Activated CD4-positive, alpha-beta T cell treated with anti-CD3 and anti-CD28 coated beads, Interleukin-2, amount 10 ng/mL, durations not matched to agents 7 days and 5 days (primary cell): ENCODE measurements at regions not wholly inside any gene's neighbourhood (a gene's known extent, or its start where the extent isn't known, plus 50 kb on each side); places are given as distances from the start of the nearest gene placed in this dataset.
"Not testable (repeated sequence)": the region's sequence is repeated elsewhere in the genome, so short reads cannot be mapped to it uniquely, and the experiment has no call there.

Experiments used
- CTCF ChIA-PET: fragments of 350-600 bp; sonication (Branson Sonifier 250); formaldehyde crosslinking; loops from one replicate; lab custom pipeline; 2021; ENCODE audit warnings: antibody characterized with exemption; lab: Charles Lee
- POLR2A ChIA-PET: fragments of 350-600 bp; sonication (Branson Sonifier 250); formaldehyde crosslinking; loops from one replicate; lab custom pipeline; 2021; ENCODE audit warnings: antibody characterized with exemption; lab: Charles Lee
- DNase-seq: peaks from one replicate; pipeline ENCODE4 v3.0.0-alpha.2; 2020
- H3K27ac Mint-ChIP-seq: one replicate; pipeline ENCODE4 v1.8.0; 2021; ENCODE audit warnings: mild to moderate bottlenecking, moderate library complexity, mixed read lengths
- H3K27me3 Mint-ChIP-seq: one replicate; pipeline ENCODE4 v1.8.0; 2021; ENCODE audit warnings: mixed read lengths
- H3K36me3 Mint-ChIP-seq: one replicate; pipeline ENCODE4 v1.8.0; 2021; ENCODE audit warnings: low read depth, mixed read lengths
- H3K4me1 Mint-ChIP-seq: one replicate; pipeline ENCODE4 v1.8.0; 2021; ENCODE audit warnings: mixed read lengths
- H3K4me3 Mint-ChIP-seq: one replicate; pipeline ENCODE4 v1.8.0; 2021; ENCODE audit warnings: mild to moderate bottlenecking, moderate library complexity, mixed read lengths
- H3K9me3 Mint-ChIP-seq: one replicate; pipeline ENCODE4 v1.8.0; 2021; ENCODE audit warnings: mixed read lengths

DNA sequence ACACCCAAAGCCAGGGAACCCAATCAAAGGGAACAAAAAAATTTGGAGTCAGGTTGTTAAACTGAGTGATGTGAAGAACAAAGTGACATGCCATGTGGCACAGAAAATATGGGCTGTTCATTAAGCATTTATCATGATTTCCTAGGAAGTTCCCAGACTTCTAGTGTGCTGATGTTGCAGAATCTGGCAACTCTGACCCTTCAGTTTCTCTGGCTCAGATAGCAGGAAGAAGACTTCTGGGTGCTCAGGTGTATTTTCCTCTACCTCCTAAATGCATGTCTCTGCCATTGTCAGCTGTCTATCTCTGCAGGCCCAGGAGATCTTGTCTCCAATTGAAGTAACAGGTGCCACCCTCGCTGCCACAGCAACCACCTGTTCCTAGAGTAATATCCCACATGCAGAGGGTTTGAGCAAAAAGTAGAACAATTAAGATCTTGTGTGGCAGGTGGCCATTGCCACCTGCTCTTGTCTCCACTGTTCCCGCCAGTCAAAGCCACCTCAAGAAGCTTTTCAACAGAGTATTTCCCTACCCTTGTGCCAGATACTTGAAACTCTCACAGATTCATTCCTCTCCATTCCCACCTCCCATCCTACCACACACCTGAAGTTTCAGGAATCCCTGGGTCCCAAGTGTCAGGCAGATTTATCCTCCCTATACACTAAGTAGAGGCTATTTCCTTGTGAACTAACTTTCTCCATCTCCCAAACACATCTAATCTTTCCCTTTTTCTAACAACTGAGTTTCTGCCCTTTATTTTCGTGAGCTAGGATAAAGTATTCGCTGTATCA is 533.7 kb upstream of the CHAC2 start:
- peaks cover 3% of the 10 kb centered on the region for H3K4me1 Mint-ChIP-seq
- ChIA-PET POLR2A (no interaction called here), CTCF (no interaction called here)
- no peak overlapping the region for H3K27ac Mint-ChIP-seq
- H3K4me3 Mint-ChIP-seq, result no peak overlapping the region
- DNase-seq, result no peak
- no peaks in the 10 kb centered on the region for H3K36me3 Mint-ChIP-seq
- no peaks in the 10 kb centered on the region for H3K27me3 Mint-ChIP-seq
- no peaks in the 10 kb centered on the region for H3K9me3 Mint-ChIP-seq

DNA sequence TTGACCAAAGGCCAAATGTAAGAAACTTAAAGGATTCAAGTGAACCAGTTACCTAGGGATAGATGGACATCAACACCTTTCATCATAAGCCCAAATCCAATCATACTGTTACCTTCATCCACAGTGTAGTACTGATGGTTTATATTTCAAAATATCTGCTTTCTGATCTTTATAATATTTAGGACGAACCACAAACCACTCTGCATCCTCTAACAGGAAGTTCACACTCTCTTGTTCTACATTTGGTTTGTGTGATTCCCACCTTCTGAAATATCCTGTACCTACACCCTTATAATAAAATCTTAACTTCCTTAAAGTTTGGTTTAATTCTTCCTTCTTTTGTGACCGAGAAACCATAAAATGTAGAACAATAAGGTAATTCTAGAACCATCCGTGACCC is 535.7 kb upstream of the CHAC2 start:
- Mint-ChIP-seq H3K4me3 (no peak overlapping the region), H3K4me1 (peaks cover 3% of the 10 kb centered on the region), H3K27ac (no peak overlapping the region), H3K36me3 (no peaks in the 10 kb centered on the region), H3K9me3 (no peaks in the 10 kb centered on the region), H3K27me3 (no peaks in the 10 kb centered on the region)
- no peak for DNase-seq
- ChIA-PET POLR2A (no interaction called here), CTCF (no interaction called here)

DNA sequence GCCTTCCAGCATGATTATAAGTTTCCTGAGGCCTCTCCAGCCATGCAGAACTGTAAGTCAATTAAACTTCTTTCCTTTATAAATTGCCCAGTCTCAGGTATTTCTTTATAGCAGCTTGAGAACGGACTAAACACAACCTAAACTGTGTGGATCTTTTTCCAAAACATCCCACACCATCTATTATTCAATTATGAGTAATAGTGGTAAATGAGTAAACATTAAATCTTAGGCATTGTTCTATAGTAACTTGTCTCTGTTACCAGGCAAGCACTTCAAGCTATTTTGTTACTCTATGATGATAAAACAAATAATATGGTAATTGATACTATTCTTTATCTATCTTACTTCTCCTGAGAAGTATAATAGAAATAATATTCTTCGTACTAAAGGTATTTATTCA is 536.9 kb upstream of the CHAC2 start:
- Mint-ChIP-seq H3K27ac (no peak overlapping the region), H3K27me3 (no peaks in the 10 kb centered on the region), H3K4me3 (no peak overlapping the region), H3K9me3 (no peaks in the 10 kb centered on the region), H3K4me1 (peaks cover 3% of the 10 kb centered on the region), H3K36me3 (no peaks in the 10 kb centered on the region)
- ChIA-PET CTCF (no interaction called here), POLR2A (no interaction called here)
- no peak for DNase-seq

DNA sequence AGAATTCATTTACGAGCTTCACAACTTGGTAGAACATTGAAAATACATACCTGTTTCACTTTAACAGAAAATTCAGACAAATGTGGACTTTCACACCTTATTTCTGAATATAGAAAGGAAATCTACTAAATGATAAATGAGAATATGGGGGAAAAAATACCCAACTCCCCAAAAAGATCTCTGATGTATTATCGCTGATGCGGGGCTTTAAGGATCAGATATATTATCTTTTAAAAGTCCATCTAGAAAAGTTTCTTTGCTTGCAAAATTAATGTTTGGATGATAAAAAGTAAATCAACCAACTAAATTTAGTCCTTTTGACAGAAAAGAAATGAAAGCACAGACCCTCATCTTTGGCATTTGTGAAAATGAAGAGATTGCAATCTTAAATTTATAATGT is 540.1 kb upstream of the CHAC2 start:
- peaks cover 3% of the 10 kb centered on the region for H3K4me1 Mint-ChIP-seq
- H3K36me3 Mint-ChIP-seq, result no peaks in the 10 kb centered on the region
- no peaks in the 10 kb centered on the region for H3K9me3 Mint-ChIP-seq
- DNase-seq, result no peak
- H3K4me3 Mint-ChIP-seq, result no peak overlapping the region
- CTCF ChIA-PET, result no interaction called here
- POLR2A ChIA-PET, result no interaction called here
- no peaks in the 10 kb centered on the region for H3K27me3 Mint-ChIP-seq
- H3K27ac Mint-ChIP-seq, result no peak overlapping the region

DNA sequence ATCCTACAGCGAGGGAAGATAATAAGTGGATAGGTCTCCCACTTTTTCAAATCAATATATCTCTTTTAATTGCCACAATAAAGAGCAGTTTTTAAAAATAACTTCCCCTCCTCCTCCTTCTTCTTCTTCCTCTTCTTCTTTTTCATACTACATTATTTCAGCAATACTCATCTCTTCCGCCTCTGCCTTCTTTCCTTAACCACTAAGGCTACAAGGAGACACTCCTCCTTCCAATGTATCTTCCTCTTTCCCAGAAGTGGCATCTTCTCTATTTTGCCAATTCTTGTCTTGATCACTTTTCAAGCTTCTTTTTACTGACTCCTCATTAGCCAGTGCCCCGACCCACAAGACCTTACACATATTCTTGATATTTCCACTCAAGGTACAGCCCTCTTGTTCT is 546.6 kb upstream of the CHAC2 start:
- no peaks in the 10 kb centered on the region for H3K27me3 Mint-ChIP-seq
- DNase-seq, result no peak
- H3K27ac Mint-ChIP-seq, result no peak overlapping the region
- H3K36me3 Mint-ChIP-seq, result no peaks in the 10 kb centered on the region
- no peak overlapping the region for H3K4me3 Mint-ChIP-seq
- no peaks in the 10 kb centered on the region for H3K4me1 Mint-ChIP-seq
- POLR2A ChIA-PET, result no interaction called here
- CTCF ChIA-PET, result no interaction called here
- H3K9me3 Mint-ChIP-seq, result no peaks in the 10 kb centered on the region

DNA sequence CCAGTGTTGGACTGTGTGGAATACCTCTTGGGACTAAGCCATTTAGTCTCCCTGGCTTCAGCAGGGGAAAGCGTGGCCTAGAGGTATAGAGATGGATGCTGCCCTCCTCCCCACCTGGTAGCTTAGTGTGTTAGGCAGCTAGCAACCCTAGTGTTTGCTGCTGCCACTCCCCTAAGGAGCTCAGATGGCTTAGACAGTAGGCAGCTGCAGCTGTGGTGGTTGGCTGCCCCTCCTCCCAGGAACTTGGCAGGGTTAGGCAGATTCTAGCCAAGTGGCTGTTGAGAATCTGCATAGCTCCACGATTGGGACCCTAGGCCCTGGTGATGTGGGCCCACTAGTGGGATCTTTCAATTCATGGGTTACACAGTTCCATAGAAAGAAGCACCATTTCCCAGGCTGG is 550.4 kb upstream of the CHAC2 start:
- Mint-ChIP-seq H3K4me1 (no peaks in the 10 kb centered on the region), H3K27ac (no peak overlapping the region), H3K4me3 (no peak overlapping the region), H3K36me3 (no peaks in the 10 kb centered on the region), H3K27me3 (no peaks in the 10 kb centered on the region), H3K9me3 (peaks cover 8% of the 10 kb centered on the region)
- CTCF ChIA-PET, result no interaction called here
- POLR2A ChIA-PET, result no interaction called here
- no peak for DNase-seq

DNA sequence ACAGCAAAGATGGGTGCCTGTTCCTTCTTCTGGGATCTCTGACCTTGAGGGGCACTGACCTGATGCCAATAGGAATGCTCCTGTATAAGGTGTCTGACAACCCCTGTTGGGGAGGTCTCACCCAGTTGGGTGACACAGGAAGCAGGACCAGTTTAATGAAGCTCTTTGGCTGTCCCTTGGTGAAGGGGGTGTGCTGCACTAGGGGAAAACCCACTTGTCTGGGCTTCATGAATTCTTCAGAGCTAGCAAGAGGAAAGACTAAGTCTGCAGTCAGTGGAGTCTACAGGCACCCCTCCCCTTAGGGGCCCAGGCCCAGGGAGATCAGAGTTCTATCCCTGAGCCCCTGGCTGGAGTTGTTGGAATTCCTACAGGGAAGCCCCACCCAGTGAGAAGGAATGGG is 550.8 kb upstream of the CHAC2 start:
- H3K27me3 Mint-ChIP-seq, result no peaks in the 10 kb centered on the region
- ChIA-PET CTCF (no interaction called here), POLR2A (no interaction called here)
- H3K4me3 Mint-ChIP-seq, result no peak overlapping the region
- DNase-seq, result no peak
- no peaks in the 10 kb centered on the region for H3K4me1 Mint-ChIP-seq
- H3K27ac Mint-ChIP-seq, result no peak overlapping the region
- H3K36me3 Mint-ChIP-seq, result no peaks in the 10 kb centered on the region
- peaks cover 8% of the 10 kb centered on the region for H3K9me3 Mint-ChIP-seq

DNA sequence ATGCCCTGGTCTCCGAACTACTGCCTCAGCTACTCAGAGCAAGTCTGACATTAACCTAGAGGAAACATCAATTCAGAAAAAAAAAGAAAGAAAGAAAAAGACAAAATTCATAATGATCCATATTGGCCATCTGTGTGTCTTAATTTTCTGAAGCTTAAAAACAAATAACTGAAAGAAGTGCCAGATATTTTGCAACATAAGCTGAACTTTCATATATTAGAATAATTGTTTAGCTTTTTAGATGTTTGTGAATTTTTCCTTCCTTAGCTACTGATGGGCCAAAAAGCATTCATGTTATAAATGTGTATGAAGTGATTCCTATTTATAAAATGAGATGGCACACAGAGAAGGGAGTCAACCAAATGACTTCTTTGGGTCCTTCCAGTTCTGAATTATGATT is 555.0 kb upstream of the CHAC2 start:
- Mint-ChIP-seq H3K4me1 (no peaks in the 10 kb centered on the region), H3K36me3 (no peaks in the 10 kb centered on the region), H3K27ac (no peak overlapping the region), H3K9me3 (peaks cover 8% of the 10 kb centered on the region), H3K4me3 (no peak overlapping the region), H3K27me3 (no peaks in the 10 kb centered on the region)
- ChIA-PET POLR2A (no interaction called here), CTCF (no interaction called here)
- DNase-seq, result no peak

DNA sequence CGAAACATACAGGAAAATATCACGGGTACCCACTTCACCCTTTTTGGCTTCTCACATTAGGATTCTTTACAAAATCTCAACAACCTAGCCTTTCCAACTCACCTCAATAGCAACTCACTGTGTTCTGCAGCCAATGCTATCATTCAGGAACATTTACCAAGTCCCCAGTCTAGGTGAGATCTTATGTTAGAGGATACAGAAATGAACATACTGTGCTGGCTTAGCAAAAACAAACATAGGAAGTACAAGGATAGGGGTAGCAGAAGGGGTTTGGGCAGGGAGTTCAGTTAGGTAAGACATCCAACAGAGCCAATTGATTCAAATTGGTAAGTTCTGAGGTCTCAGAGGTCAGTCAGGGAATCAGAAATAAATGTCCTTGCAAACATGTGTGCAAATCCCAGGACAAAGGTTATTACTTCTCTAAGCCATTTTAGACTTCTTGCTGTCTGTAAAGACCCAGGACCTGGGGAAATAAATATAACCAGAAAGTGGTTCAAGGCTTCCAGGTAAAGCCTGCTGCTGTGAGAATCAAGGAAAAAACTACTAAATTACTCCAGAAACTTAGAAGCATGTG is 556.3 kb upstream of the CHAC2 start:
- CTCF ChIA-PET, result no interaction called here
- H3K27me3 Mint-ChIP-seq, result no peaks in the 10 kb centered on the region

DNA sequence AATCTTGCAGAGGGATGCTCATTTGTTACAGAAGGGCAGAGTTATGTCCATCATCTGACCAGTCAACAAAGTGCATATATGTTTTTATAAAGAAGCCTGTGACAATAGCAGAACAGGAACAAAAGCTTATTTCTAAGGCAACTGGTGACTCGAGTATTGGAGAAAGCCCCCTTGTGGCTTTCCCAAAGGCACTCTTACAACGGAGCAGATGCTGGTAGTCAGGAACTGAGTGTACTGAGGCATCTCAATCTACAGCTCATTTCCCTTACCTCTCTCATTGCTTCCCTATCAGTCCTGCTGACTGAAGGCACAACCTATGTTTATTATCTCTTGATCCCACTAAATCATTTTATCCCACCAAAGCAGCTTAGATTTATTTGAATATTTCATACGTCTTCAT is 557.1 kb upstream of the CHAC2 start:
- DNase-seq, result no peak
- Mint-ChIP-seq H3K36me3 (no peaks in the 10 kb centered on the region), H3K27me3 (no peaks in the 10 kb centered on the region), H3K27ac (no peak overlapping the region), H3K4me3 (no peak overlapping the region), H3K4me1 (no peaks in the 10 kb centered on the region), H3K9me3 (peaks cover 8% of the 10 kb centered on the region)
- ChIA-PET CTCF (no interaction called here), POLR2A (no interaction called here)

More for the DNA sequence above, 556.3 kb upstream of the CHAC2 start:
- no peak overlapping the region for H3K27ac Mint-ChIP-seq
- no peak overlapping the region for H3K4me3 Mint-ChIP-seq
- POLR2A ChIA-PET, result no interaction called here
- H3K4me1 Mint-ChIP-seq, result no peaks in the 10 kb centered on the region
- H3K9me3 Mint-ChIP-seq, result peaks cover 8% of the 10 kb centered on the region
- H3K36me3 Mint-ChIP-seq, result no peaks in the 10 kb centered on the region
- no peak for DNase-seq

DNA sequence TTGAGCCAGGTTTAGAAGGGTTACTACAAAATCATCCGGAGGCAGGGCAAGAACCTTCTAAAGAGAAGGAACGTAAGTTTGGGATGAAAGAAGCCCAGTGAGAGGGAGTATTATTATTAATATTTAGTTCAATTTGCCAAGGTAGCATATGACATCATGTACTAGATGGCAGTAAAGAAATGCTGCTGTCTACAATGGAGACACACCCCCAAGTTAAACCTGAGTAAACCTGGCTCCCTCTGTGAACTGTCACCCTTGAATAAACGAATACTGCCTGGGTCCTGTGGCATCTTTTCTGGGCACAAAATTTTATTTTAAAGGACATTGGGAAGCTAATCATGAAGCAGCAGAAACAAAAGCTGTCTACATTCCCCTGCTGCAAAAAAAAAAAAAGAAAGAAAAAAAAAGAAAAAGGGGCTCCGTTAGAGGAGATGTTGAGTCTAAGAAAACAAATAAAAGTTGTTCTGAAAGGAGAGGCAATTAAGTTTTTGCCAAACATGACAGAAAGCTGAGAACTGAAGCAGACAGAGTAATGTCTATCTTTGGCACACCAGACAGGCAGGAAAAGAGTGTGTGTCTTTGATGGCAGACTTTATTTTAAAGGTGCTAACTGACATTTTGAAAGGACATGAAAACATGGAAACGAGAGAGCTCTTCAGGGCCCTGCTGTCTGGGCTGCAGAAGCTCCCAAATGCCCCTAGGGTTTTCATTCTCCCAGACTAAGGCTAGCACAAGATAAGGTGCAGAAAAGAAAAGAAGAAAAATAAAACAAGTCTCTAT is 557.7 kb upstream of the CHAC2 start:
- H3K4me3 Mint-ChIP-seq, result no peak overlapping the region
- DNase-seq, result no peak
- H3K27ac Mint-ChIP-seq, result no peak overlapping the region
- CTCF ChIA-PET, result no interaction called here
- POLR2A ChIA-PET, result no interaction called here
- H3K4me1 Mint-ChIP-seq, result no peaks in the 10 kb centered on the region
- H3K9me3 Mint-ChIP-seq, result peaks cover 8% of the 10 kb centered on the region
- H3K27me3 Mint-ChIP-seq, result no peaks in the 10 kb centered on the region
- H3K36me3 Mint-ChIP-seq, result no peaks in the 10 kb centered on the region

DNA sequence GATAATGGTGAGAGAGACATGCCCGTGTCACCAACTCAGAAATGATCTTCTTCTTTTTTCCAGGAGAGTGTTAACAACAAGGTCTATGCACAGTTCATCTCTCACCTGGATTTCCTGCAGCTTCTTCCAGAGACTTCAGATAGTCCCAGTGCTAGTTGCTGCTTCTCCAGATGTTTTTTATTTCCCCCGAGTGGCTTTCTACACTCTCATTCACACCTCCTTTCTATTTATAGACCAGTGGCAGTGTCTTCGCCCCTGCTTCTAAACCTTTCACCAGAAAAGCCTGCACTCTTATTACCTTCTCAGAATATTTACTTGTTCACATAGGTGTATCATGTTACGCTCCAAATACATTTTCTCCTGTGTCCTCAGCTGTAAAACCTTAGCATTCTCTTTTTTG is 558.8 kb upstream of the CHAC2 start:
- POLR2A ChIA-PET, result no interaction called here

DNA sequence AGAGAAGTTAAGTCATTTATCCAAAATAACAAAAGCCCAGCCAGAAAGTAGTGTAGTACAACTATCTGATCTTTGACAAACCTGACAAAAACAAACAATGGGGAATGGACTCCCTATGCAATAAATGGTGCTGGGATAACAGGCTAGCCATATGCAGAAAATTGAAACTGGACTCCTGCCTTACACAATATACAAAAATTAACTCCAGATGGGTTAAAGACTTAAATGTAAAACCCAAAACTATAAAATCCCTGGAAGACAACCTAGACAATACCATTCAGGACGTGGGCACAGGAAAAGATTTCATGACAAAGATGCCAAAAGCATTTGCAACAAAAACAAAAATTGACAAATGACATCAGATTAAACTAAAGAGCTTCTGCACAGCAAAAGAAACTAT is 561.4 kb upstream of the CHAC2 start:
- H3K36me3 Mint-ChIP-seq, H3K9me3 Mint-ChIP-seq, H3K27me3 Mint-ChIP-seq, H3K27ac Mint-ChIP-seq, H3K4me3 Mint-ChIP-seq, POLR2A ChIA-PET, DNase-seq, CTCF ChIA-PET, H3K4me1 Mint-ChIP-seq: not testable (repeated sequence)

More for the DNA sequence above, 558.8 kb upstream of the CHAC2 start:
- CTCF ChIA-PET, result no interaction called here
- Mint-ChIP-seq H3K4me1 (no peaks in the 10 kb centered on the region), H3K9me3 (peaks cover 3% of the 10 kb centered on the region), H3K27ac (no peak overlapping the region), H3K27me3 (no peaks in the 10 kb centered on the region), H3K4me3 (no peak overlapping the region), H3K36me3 (no peaks in the 10 kb centered on the region)
- no peak for DNase-seq
